ENCODE measurements at regions not wholly inside any gene's neighbourhood (a gene's known extent, or its start where the extent isn't known, plus 50 kb on each side); places are given as distances from the start of the nearest gene placed in this dataset.

- Mint-ChIP-seq H3K9me3 (peaks cover 3% of the 10 kb centered on the region), H3K4me1 (peaks cover 5% of the 10 kb centered on the region), H3K4me3 (no peak overlapping the region), H3K27ac (no peak overlapping the region), H3K27me3 (ENCODE audit: insufficient read depth, low read depth) (no peaks in the 10 kb centered on the region), H3K36me3 (no peaks in the 10 kb centered on the region)
- DNase-seq (ENCODE audit: low spot score) = peak; percentile 26
- Histone ChIP-seq H3K4me2 (no peak overlapping the region), H3K27me3 (no peaks in the 10 kb centered on the region), H3K4me3 (no peak overlapping the region), H3K36me3 (no peaks in the 10 kb centered on the region), H3K27ac (no peak overlapping the region), H3K9ac (no peak overlapping the region), H2AFZ (replicated peaks) (peak overlapping the region; percentile 63), H4K20me1 (ENCODE audit: low read depth) (no peaks in the 10 kb centered on the region), H3K4me1 (peaks cover 3% of the 10 kb centered on the region), H3K79me2 (ENCODE audit: low read depth) (no peaks in the 10 kb centered on the region), H3K9me3 (ENCODE audit: low read depth) (no peaks in the 10 kb centered on the region), H3F3A (ENCODE audit: low read depth) (no peaks in the 10 kb centered on the region)
- TF ChIP-seq, protein P1, sequence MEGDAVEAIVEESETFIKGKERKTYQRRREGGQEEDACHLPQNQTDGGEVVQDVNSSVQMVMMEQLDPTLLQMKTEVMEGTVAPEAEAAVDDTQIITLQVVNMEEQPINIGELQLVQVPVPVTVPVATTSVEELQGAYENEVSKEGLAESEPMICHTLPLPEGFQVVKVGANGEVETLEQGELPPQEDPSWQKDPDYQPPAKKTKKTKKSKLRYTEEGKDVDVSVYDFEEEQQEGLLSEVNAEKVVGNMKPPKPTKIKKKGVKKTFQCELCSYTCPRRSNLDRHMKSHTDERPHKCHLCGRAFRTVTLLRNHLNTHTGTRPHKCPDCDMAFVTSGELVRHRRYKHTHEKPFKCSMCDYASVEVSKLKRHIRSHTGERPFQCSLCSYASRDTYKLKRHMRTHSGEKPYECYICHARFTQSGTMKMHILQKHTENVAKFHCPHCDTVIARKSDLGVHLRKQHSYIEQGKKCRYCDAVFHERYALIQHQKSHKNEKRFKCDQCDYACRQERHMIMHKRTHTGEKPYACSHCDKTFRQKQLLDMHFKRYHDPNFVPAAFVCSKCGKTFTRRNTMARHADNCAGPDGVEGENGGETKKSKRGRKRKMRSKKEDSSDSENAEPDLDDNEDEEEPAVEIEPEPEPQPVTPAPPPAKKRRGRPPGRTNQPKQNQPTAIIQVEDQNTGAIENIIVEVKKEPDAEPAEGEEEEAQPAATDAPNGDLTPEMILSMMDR (IDR thresholded peaks at IDR 0.05) = peak; percentile 63
- TF ChIP-seq EZH2 (IDR thresholded peaks at IDR 0.05) = no peak
These were observed 302.0 kb upstream of the MIR17HG start for GRCh38 chr13:91045351-91046034.

GRCh38 chr13:91046715-91047327, 300.7 kb upstream of the MIR17HG start:
- no peaks in the 10 kb centered on the region for H4K20me1 ChIP-seq (ENCODE audit: low read depth)
- H3K27me3 ChIP-seq = no peaks in the 10 kb centered on the region
- no peaks in the 10 kb centered on the region for H3K36me3 ChIP-seq
- no peaks in the 10 kb centered on the region for H3K9me3 ChIP-seq (ENCODE audit: low read depth)
- peaks cover 3% of the 10 kb centered on the region for H3K9me3 Mint-ChIP-seq
- peak; percentile 8 for DNase-seq (ENCODE audit: low spot score)
- no peak overlapping the region for H3K4me3 ChIP-seq
- no peak overlapping the region for H3K27ac ChIP-seq
- H3F3A ChIP-seq (ENCODE audit: low read depth) = no peaks in the 10 kb centered on the region
- H2AFZ ChIP-seq (replicated peaks) = peak overlapping the region; percentile 65
- no peak overlapping the region for H3K9ac ChIP-seq
- H3K27ac Mint-ChIP-seq = no peak overlapping the region
- no peaks in the 10 kb centered on the region for H3K79me2 ChIP-seq (ENCODE audit: low read depth)
- H3K36me3 Mint-ChIP-seq = no peaks in the 10 kb centered on the region
- H3K4me3 Mint-ChIP-seq = no peak overlapping the region
- H3K27me3 Mint-ChIP-seq (ENCODE audit: insufficient read depth, low read depth) = no peaks in the 10 kb centered on the region
- peaks cover 13% of the 10 kb centered on the region for H3K4me1 Mint-ChIP-seq
- no peak for TF ChIP-seq EZH2phosphoT487 (IDR thresholded peaks at IDR 0.05)
- TF ChIP-seq, protein P1 (IDR thresholded peaks at IDR 0.05) = no peak
- no peak overlapping the region for H3K4me2 ChIP-seq
- H3K4me1 ChIP-seq = peaks cover 3% of the 10 kb centered on the region

DNA sequence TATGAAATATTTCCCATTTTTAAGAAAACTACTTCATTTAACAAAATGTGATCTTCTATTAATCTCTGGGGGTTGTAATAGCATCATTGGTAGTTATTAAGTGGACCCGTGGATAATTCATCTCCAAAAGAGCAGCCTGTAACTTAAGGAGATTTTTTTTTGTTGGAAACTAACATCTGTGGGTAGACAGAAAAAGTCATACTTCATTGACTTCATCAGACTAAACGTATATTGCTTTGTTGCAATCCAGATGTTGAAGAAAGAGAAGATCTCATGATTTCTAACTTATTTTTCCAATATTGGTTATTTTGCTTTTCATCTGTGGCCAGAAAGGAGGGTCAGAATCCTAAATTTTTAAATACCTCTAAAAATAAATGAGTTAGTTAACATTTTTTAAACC, 296.5 kb upstream of the MIR17HG start:
- Histone ChIP-seq H3F3A (ENCODE audit: low read depth) (no peaks in the 10 kb centered on the region), H3K79me2 (ENCODE audit: low read depth) (no peaks in the 10 kb centered on the region), H3K9me3 (ENCODE audit: low read depth) (no peaks in the 10 kb centered on the region), H4K20me1 (ENCODE audit: low read depth) (no peaks in the 10 kb centered on the region), H3K9ac (no peak overlapping the region), H2AFZ (replicated peaks) (no peak overlapping the region), H3K4me1 (no peaks in the 10 kb centered on the region), H3K36me3 (no peaks in the 10 kb centered on the region), H3K4me2 (no peak overlapping the region), H3K27me3 (no peaks in the 10 kb centered on the region), H3K27ac (no peak overlapping the region), H3K4me3 (no peak overlapping the region)
- Mint-ChIP-seq H3K4me1 (peaks cover 9% of the 10 kb centered on the region), H3K27ac (no peak overlapping the region), H3K4me3 (no peak overlapping the region), H3K9me3 (peaks cover 3% of the 10 kb centered on the region), H3K27me3 (ENCODE audit: insufficient read depth, low read depth) (no peaks in the 10 kb centered on the region), H3K36me3 (no peaks in the 10 kb centered on the region)
- TF ChIP-seq, protein P1 (IDR thresholded peaks at IDR 0.05) = no peak
- TF ChIP-seq EZH2phosphoT487 (IDR thresholded peaks at IDR 0.05) = no peak
- no peak for TF ChIP-seq EZH2 (IDR thresholded peaks at IDR 0.05)
- no peak for DNase-seq (ENCODE audit: low spot score)

Data from neural progenitor cell (in vitro differentiated cells).